ENCODE measurements at regions not wholly inside any gene's neighbourhood (a gene's known extent, or its start where the extent isn't known, plus 50 kb on each side); places are given as distances from the start of the nearest gene placed in this dataset.

GRCh38 chr3:31384117-31384516 is 148.6 kb upstream of the STT3B start:
- TF ChIP-seq CTCF (conservative IDR thresholded peaks at IDR 0.05; ENCODE audit: low read depth, low read length) (no peak), POLR2A (IDR thresholded peaks at IDR 0.05; ENCODE audit: low read depth, low read length) (no peak), RCOR1 (IDR thresholded peaks at IDR 0.05; ENCODE audit: insufficient replicate concordance, low read length) (no peak), MAFK (IDR thresholded peaks at IDR 0.05; ENCODE audit: low read depth, low read length) (no peak), RFX5 (IDR thresholded peaks at IDR 0.05; ENCODE audit: low read depth, low read length) (no peak), NFE2L2 (IDR thresholded peaks at IDR 0.05; ENCODE audit: low read depth, low read length) (no peak), RAD21 (IDR thresholded peaks at IDR 0.05; ENCODE audit: low read length) (no peak), MAZ (IDR thresholded peaks at IDR 0.05; ENCODE audit: borderline replicate concordance, low read depth, low read length) (no peak), CEBPB (IDR thresholded peaks at IDR 0.05; ENCODE audit: low read depth, low read length) (no peak), ELK1 (IDR thresholded peaks at IDR 0.05; ENCODE audit: borderline replicate concordance, low read depth, low read length) (no peak), SMC3 (IDR thresholded peaks at IDR 0.05; ENCODE audit: low read depth, low read length) (no peak), FOS (IDR thresholded peaks at IDR 0.05; ENCODE audit: low read depth, low read length) (no peak), USF2 (IDR thresholded peaks at IDR 0.05; ENCODE audit: low read depth, low read length) (no peak)

Measured in IMR-90 (cell line).